Upper lobe of right lung (tissue), 1 donor: ENCODE measurements at regions not wholly inside any gene's neighbourhood (a gene's known extent, or its start where the extent isn't known, plus 50 kb on each side); places are given as distances from the start of the nearest gene placed in this dataset.

ENCODE experiments used
- ATAC-seq: fragments of 200-7000 bp; cut with Tn5 transposase; one replicate; pipeline ENCODE4 v1.9.1; 2020; ENCODE audit warnings: mild to moderate bottlenecking, moderate library complexity
- DNase-seq: peaks from one replicate; pipeline ENCODE4 v3.0.0-alpha.2; 2020
- H3K27ac ChIP-seq: fragments of 200-600 bp; one replicate; pipeline ENCODE4 v1.8.0; 2022
- H3K27me3 ChIP-seq: fragments of 200-600 bp; one replicate; pipeline ENCODE4 v1.8.0; 2022; ENCODE audit warnings: mild to moderate bottlenecking
- H3K36me3 ChIP-seq: fragments of 200-600 bp; one replicate; pipeline ENCODE4 v1.8.0; 2022
- H3K4me1 ChIP-seq: fragments of 200-600 bp; one replicate; pipeline ENCODE4 v1.8.0; 2022
- H3K4me3 ChIP-seq: fragments of 200-600 bp; one replicate; pipeline ENCODE4 v1.8.0; 2022; ENCODE audit warnings: mild to moderate bottlenecking
- H3K9me3 ChIP-seq: fragments of 200-600 bp; one replicate; pipeline ENCODE4 v1.8.0; 2022
- CTCF ChIP-seq: fragments of 200-600 bp; IDR thresholded peaks from one replicate; pipeline ENCODE4 v1.8.0; 2022; ENCODE audit warnings: antibody characterized with exemption
- intact Hi-C: fragments of 100-400 bp; cut with DNase I; formaldehyde crosslinking; loops from one replicate; pipeline ENCODE4 v1.11.0; 2022
- donor health status: DM: no; HTN: yes; CAD: no; lungs with severe emphysema.

GRCh38 chr3:182052332-182052731 lies 340.6 kb downstream of the SOX2 start:
- H3K27ac ChIP-seq: no peak overlapping the region
- H3K9me3 ChIP-seq: no peaks in the 10 kb centered on the region
- ATAC-seq (no peak), DNase-seq (no peak)
- no peak overlapping the region for H3K4me3 ChIP-seq
- no peaks in the 10 kb centered on the region for H3K36me3 ChIP-seq
- intact Hi-C loops: no loop called here
- H3K27me3 ChIP-seq: no peaks in the 10 kb centered on the region
- no peaks in the 10 kb centered on the region for H3K4me1 ChIP-seq
- no peak for TF ChIP-seq CTCF

DNA sequence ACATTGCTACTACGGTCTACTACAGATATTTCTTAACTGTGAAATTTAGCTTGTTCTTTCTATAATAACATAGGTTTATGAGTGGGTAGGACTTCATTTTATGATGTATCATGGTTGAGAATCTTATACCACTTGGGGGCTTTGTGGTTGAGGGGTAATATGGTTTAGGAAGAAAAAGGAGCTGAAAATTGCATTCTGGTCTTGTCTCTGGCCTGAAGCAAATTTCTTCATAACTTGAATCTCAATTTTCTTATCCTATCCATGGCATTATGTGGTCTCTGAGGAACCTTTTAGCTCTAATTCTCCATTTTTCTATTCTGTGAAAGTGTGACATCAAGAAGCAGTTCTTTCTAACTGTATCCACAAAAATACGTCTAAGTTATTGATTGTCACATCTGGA lies 341.0 kb downstream of the SOX2 start:
- H3K27ac ChIP-seq: no peak overlapping the region
- intact Hi-C loops: no loop called here
- TF ChIP-seq CTCF: no peak
- no peaks in the 10 kb centered on the region for H3K9me3 ChIP-seq
- no peak for DNase-seq
- no peaks in the 10 kb centered on the region for H3K27me3 ChIP-seq
- H3K4me3 ChIP-seq: no peak overlapping the region
- no peaks in the 10 kb centered on the region for H3K4me1 ChIP-seq
- H3K36me3 ChIP-seq: no peaks in the 10 kb centered on the region
- no peak for ATAC-seq

DNA sequence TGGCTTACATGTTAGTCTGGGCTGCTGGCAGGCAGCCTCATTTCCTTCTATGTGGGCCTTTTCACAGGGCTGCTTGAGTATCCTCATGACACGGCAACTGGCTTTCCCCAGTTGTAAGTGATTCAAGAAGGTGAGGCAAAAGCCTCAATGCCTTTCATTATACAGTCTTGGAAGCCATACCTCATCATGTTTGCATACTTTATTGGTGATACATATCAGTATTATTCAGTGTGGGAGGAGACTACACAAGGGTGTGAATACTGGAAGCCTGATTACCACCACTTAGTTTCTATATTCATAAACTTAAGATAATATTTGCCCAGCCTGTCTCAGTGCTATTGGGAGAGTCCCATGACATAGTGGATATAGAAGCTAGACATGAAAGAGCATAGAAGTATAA lies 346.8 kb downstream of the SOX2 start:
- TF ChIP-seq CTCF: no peak
- H3K4me1 ChIP-seq: no peaks in the 10 kb centered on the region
- H3K27me3 ChIP-seq: no peaks in the 10 kb centered on the region
- H3K9me3 ChIP-seq: no peaks in the 10 kb centered on the region
- H3K27ac ChIP-seq: no peak overlapping the region
- H3K36me3 ChIP-seq: no peaks in the 10 kb centered on the region
- intact Hi-C loops: no loop called here
- ATAC-seq: no peak
- H3K4me3 ChIP-seq: no peak overlapping the region
- DNase-seq: no peak

DNA sequence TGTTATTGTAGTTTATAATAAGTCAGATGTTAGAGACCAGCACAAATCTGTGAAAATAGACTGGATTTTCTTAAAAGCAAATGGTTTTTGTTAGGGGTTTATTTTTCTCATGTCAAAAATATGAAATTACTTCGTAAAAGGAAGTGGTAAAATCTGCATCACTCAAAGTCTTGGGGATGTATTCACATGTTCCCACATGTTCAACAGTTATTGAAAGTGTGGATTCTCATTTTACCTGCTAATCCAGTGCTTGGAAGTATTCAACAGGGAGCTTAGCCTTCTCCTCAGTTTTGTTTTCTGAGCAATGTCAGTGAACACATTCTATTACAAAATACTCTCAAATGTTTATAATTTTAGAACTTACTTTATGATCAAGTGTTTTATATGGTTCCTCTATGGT lies 352.0 kb downstream of the SOX2 start:
- H3K36me3 ChIP-seq: no peaks in the 10 kb centered on the region
- no peak overlapping the region for H3K27ac ChIP-seq
- intact Hi-C loops: no loop called here
- H3K4me1 ChIP-seq: no peaks in the 10 kb centered on the region
- no peaks in the 10 kb centered on the region for H3K27me3 ChIP-seq
- no peak for TF ChIP-seq CTCF
- DNase-seq: no peak
- H3K4me3 ChIP-seq: no peak overlapping the region
- ATAC-seq: no peak
- no peaks in the 10 kb centered on the region for H3K9me3 ChIP-seq

- Histone ChIP-seq H3K4me1 (no peaks in the 10 kb centered on the region), H3K36me3 (no peaks in the 10 kb centered on the region), H3K4me3 (no peak overlapping the region), H3K27ac (no peak overlapping the region), H3K9me3 (no peaks in the 10 kb centered on the region), H3K27me3 (no peaks in the 10 kb centered on the region)
- DNase-seq: no peak
- no peak for ATAC-seq
- no peak for TF ChIP-seq CTCF
- intact Hi-C loops: no loop called here
These were observed 355.7 kb downstream of the SOX2 start for GRCh38 chr3:182067423-182067822.

GRCh38 chr3:182078316-182078715 lies 366.6 kb downstream of the SOX2 start:
- H3K4me1 ChIP-seq: no peaks in the 10 kb centered on the region
- no peak overlapping the region for H3K27ac ChIP-seq
- TF ChIP-seq CTCF: no peak
- H3K36me3 ChIP-seq: no peaks in the 10 kb centered on the region
- ATAC-seq (no peak), DNase-seq (no peak)
- no peaks in the 10 kb centered on the region for H3K9me3 ChIP-seq
- no peak overlapping the region for H3K4me3 ChIP-seq
- H3K27me3 ChIP-seq: no peaks in the 10 kb centered on the region
- intact Hi-C loops: no loop called here
